Glutamatergic neuron (in vitro differentiated cells): ENCODE measurements at regions not wholly inside any gene's neighbourhood (a gene's known extent, or its start where the extent isn't known, plus 50 kb on each side); places are given as distances from the start of the nearest gene placed in this dataset.

Experiments
- DNase-seq: peaks from one replicate; pipeline ENCODE4 v3.0.0; 2022
- H3K27ac Mint-ChIP-seq: one replicate; pipeline ENCODE4 v1.8.0; 2020; ENCODE audit warnings: mild to moderate bottlenecking, mixed read lengths, inconsistent platforms; ENCODE audit not compliant: unreplicated experiment
- H3K27me3 Mint-ChIP-seq: one replicate; pipeline ENCODE4 v1.8.0; 2020; ENCODE audit warnings: mild to moderate bottlenecking, moderate library complexity, mixed read lengths, inconsistent platforms; ENCODE audit not compliant: unreplicated experiment
- H3K36me3 Mint-ChIP-seq: one replicate; pipeline ENCODE4 v1.8.0; 2020; ENCODE audit warnings: mild to moderate bottlenecking, mixed read lengths, inconsistent platforms; ENCODE audit not compliant: unreplicated experiment
- H3K4me1 Mint-ChIP-seq: one replicate; pipeline ENCODE4 v1.8.0; 2020; ENCODE audit warnings: mild to moderate bottlenecking, low read depth, mixed read lengths, inconsistent platforms; ENCODE audit not compliant: unreplicated experiment
- H3K4me3 Mint-ChIP-seq: one replicate; pipeline ENCODE4 v1.8.0; 2020; ENCODE audit warnings: mild to moderate bottlenecking, mixed read lengths, inconsistent platforms; ENCODE audit not compliant: unreplicated experiment
- H3K9me3 Mint-ChIP-seq: one replicate; pipeline ENCODE4 v1.8.0; 2020; ENCODE audit warnings: mild to moderate bottlenecking, moderate library complexity, mixed read lengths, inconsistent platforms; ENCODE audit not compliant: unreplicated experiment
- TF ChIP-seq, protein P1 (sequence below): fragments of 200-600 bp; sonication (generic); IDR thresholded peaks from one replicate; pipeline ENCODE4 v1.5.0; 2021; ENCODE audit not compliant: partially characterized antibody, unreplicated experiment

- Mint-ChIP-seq H3K36me3 (no peaks in the 10 kb centered on the region), H3K27ac (no peak overlapping the region), H3K9me3 (peaks cover 5% of the 10 kb centered on the region), H3K27me3 (no peaks in the 10 kb centered on the region), H3K4me1 (no peaks in the 10 kb centered on the region), H3K4me3 (no peak overlapping the region)
- TF ChIP-seq, protein P1, sequence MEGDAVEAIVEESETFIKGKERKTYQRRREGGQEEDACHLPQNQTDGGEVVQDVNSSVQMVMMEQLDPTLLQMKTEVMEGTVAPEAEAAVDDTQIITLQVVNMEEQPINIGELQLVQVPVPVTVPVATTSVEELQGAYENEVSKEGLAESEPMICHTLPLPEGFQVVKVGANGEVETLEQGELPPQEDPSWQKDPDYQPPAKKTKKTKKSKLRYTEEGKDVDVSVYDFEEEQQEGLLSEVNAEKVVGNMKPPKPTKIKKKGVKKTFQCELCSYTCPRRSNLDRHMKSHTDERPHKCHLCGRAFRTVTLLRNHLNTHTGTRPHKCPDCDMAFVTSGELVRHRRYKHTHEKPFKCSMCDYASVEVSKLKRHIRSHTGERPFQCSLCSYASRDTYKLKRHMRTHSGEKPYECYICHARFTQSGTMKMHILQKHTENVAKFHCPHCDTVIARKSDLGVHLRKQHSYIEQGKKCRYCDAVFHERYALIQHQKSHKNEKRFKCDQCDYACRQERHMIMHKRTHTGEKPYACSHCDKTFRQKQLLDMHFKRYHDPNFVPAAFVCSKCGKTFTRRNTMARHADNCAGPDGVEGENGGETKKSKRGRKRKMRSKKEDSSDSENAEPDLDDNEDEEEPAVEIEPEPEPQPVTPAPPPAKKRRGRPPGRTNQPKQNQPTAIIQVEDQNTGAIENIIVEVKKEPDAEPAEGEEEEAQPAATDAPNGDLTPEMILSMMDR, result no peak
- DNase-seq, result no peak
Measured at GRCh38 chr19:31138077-31138476, 211.2 kb downstream of the TSHZ3 start.

GRCh38 chr19:31135841-31136240, 213.4 kb downstream of the TSHZ3 start:
- Mint-ChIP-seq H3K4me1 (no peaks in the 10 kb centered on the region), H3K4me3 (no peak overlapping the region), H3K36me3 (no peaks in the 10 kb centered on the region), H3K27ac (no peak overlapping the region), H3K9me3 (peaks cover 5% of the 10 kb centered on the region), H3K27me3 (no peaks in the 10 kb centered on the region)
- TF ChIP-seq, protein P1, result no peak
- DNase-seq, result no peak

DNA sequence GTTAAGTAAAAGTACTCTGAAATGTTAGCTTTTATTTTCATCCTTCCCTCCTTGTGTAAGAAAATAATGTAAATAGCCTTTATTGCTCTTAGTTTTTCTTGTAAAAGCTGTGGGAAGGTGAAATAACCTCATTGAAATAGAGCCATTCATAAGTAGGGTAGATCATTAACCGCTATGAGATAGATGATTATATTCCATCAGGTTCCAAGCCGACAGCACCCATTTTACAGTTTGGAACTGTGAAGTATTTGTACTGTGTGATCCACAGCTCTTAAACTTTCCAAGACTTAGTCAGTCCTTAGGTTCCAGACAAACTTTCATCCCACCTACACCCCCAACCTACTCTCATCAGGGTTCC, 216.5 kb downstream of the TSHZ3 start:
- H3K36me3 Mint-ChIP-seq, result peaks cover 4% of the 10 kb centered on the region
- DNase-seq, result no peak
- H3K4me1 Mint-ChIP-seq, result no peaks in the 10 kb centered on the region
- H3K27me3 Mint-ChIP-seq, result peaks cover 3% of the 10 kb centered on the region
- no peak overlapping the region for H3K4me3 Mint-ChIP-seq
- H3K9me3 Mint-ChIP-seq, result peaks cover 1% of the 10 kb centered on the region
- TF ChIP-seq, protein P1, result no peak
- no peak overlapping the region for H3K27ac Mint-ChIP-seq

DNA sequence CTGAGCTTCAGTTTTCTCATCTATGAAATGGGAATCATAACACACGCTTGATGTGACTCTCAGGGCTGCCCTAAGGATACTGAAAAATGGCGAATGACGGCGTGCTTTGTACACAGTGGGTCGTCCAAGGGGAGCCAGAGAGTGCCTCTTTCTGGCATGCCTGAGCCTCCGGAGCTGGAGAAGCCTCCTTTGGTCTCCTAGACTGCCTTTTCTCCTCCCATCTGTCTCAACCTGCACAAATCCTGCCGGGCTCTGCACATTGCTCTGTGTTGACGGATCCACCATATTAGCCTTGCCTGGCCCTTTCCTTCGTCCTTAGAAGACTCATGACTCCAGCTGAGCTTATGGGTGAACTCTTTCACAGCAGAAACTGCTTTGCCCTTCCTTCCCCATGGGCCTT, 220.9 kb downstream of the TSHZ3 start:
- Mint-ChIP-seq H3K27me3 (peaks cover 3% of the 10 kb centered on the region), H3K27ac (no peak overlapping the region)
- TF ChIP-seq, protein P1, result no peak

DNA sequence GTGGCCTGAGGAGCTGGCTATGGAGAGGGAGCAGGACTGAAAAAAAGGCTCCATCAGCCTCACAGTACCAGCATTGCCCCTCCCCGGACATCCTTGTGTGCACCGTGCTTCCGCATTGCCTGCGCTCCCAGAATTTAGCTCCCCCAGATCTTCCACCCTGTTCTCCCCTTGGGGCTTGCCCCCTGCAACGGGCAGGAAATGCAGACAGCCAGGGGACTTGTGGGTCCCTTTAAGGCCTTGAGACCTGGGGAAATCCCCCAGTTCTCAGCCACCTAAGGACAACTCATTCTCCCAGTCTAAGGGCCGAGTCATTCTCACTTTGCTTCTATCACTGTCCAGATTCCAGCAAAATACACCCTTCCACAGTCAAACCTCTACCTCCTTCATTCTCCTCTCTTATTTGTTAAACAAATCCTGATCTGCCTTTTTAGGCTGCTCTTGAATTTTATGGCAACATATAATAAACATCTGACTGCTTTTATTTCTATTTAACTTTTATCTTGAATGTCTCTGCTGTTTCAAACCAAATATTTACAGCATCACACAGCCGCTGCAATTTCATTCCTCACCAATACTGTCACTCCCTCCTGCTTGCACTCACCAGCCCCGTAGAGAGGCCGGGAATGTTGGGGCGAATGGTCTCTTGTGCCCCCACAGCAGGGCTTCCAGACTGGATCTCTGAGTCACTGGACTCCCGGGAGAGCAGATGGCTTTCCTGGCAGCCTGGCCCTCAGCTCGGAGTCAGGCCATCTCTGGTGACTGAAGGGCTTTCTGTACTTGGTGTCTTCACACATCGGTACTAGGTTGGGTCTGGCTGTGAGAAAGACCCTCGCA, 221.9 kb downstream of the TSHZ3 start:
- TF ChIP-seq, protein P1, result no peak
- H3K4me1 Mint-ChIP-seq, result peaks cover 4% of the 10 kb centered on the region
- H3K27me3 Mint-ChIP-seq, result peaks cover 3% of the 10 kb centered on the region
- H3K36me3 Mint-ChIP-seq, result peaks cover 4% of the 10 kb centered on the region
- no peak for DNase-seq
- H3K9me3 Mint-ChIP-seq, result peaks cover 3% of the 10 kb centered on the region
- H3K4me3 Mint-ChIP-seq, result no peak overlapping the region
- no peak overlapping the region for H3K27ac Mint-ChIP-seq

More for the DNA sequence above, 220.9 kb downstream of the TSHZ3 start:
- DNase-seq, result no peak
- peaks cover 4% of the 10 kb centered on the region for H3K4me1 Mint-ChIP-seq
- H3K4me3 Mint-ChIP-seq, result no peak overlapping the region
- peaks cover 4% of the 10 kb centered on the region for H3K36me3 Mint-ChIP-seq
- peaks cover 3% of the 10 kb centered on the region for H3K9me3 Mint-ChIP-seq
